Mesodermal cell (in vitro differentiated cells): ENCODE measurements at regions not wholly inside any gene's neighbourhood (a gene's known extent, or its start where the extent isn't known, plus 50 kb on each side); places are given as distances from the start of the nearest gene placed in this dataset.
"Not testable (repeated sequence)": the region's sequence is repeated elsewhere in the genome, so short reads cannot be mapped to it uniquely, and the experiment has no call there.

Source experiments
- H3K27ac ChIP-seq: 2 replicates; pipeline ENCODE4 v1.7.0; 2013; ENCODE audit warnings: mild to moderate bottlenecking, low read depth, low read length, moderate library complexity; ENCODE audit not compliant: severe bottlenecking
- H3K36me3 ChIP-seq: 2 replicates; pipeline ENCODE4 v1.7.1; 2013; ENCODE audit warnings: mild to moderate bottlenecking, low read length, moderate library complexity; ENCODE audit not compliant: control insufficient read depth, insufficient read depth
- H3K4me1 ChIP-seq: one replicate; pipeline ENCODE4 v1.7.1; 2013; ENCODE audit warnings: mild to moderate bottlenecking, low read length; ENCODE audit not compliant: insufficient read depth, control insufficient read depth, poor library complexity, severe bottlenecking
- H3K4me3 ChIP-seq: 2 replicates; pipeline ENCODE4 v1.7.0; 2013; ENCODE audit warnings: low read length, control low read depth, mild to moderate bottlenecking; ENCODE audit not compliant: insufficient read depth, poor library complexity, severe bottlenecking; ENCODE audit errors: extremely low read depth
- H3K9me3 ChIP-seq: 2 replicates; pipeline ENCODE4 v1.7.1; 2013; ENCODE audit warnings: mild to moderate bottlenecking, low read length, moderate library complexity; ENCODE audit not compliant: control insufficient read depth
- WGBS, 2 experiments: methylation state at CpG; one replicate each; pipeline ENCODE4 v1.1.5; 2013; ENCODE audit warnings: missing lambda C conversion rate in 2 of 2; ENCODE audit not compliant: insufficient coverage in 2 of 2; 5-methylcytosine and 5-hydroxymethylcytosine counted together

- WGBS, 2 experiments, result 100% methylated on average over 1 of the region's 4 CpGs; no CpG with 5 or more reads in 1 of the 2 experiments
These were observed 141.6 kb upstream of the MAN1A1 start for GRCh38 chr6:119491112-119491511.

DNA sequence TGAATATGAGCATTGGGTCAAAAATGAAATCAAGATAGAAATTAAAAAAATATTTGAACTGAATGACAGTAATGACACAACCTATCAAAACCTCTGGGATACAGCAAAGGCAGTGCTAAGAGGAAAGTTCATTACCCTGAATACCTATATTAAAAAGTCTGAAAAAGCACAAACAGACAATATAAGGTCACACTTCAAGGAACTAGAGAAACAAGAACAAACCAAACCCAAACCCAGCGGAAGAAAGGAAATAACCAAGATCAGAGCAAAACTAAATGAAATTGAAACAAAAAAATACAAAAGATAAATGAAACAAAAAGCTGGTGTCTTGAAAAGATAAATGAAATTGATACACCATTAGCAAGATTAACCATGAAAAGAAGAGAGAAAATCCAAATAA is 140.5 kb upstream of the MAN1A1 start:
- H3K27ac ChIP-seq, H3K9me3 ChIP-seq, H3K4me3 ChIP-seq, H3K36me3 ChIP-seq, H3K4me1 ChIP-seq: not testable (repeated sequence)
- WGBS, 2 experiments, result no CpG with 5 or more reads among the region's 1 CpG

More at GRCh38 chr6:119491112-119491511, 141.6 kb upstream of the MAN1A1 start:
- not testable (repeated sequence) for H3K36me3 ChIP-seq, H3K4me1 ChIP-seq, H3K9me3 ChIP-seq, H3K27ac ChIP-seq, H3K4me3 ChIP-seq

- Histone ChIP-seq H3K4me3 (no peak overlapping the region), H3K9me3 (no peaks in the 10 kb centered on the region), H3K27ac (no peak overlapping the region), H3K4me1 (no peaks in the 10 kb centered on the region), H3K36me3 (no peaks in the 10 kb centered on the region)
- 94% methylated on average over 3 of the region's 5 CpGs for WGBS, 2 experiments
These were observed 135.0 kb upstream of the MAN1A1 start for GRCh38 chr6:119484598-119484997.

- Histone ChIP-seq H3K27ac (no peak overlapping the region), H3K4me3 (no peak overlapping the region), H3K4me1 (no peaks in the 10 kb centered on the region), H3K9me3 (no peaks in the 10 kb centered on the region), H3K36me3 (no peaks in the 10 kb centered on the region)
These were observed 134.3 kb upstream of the MAN1A1 start for GRCh38 chr6:119483908-119484307.

- H3K9me3 ChIP-seq, result no peaks in the 10 kb centered on the region
- 80 to 100% methylated on average over 2 to 3 of the region's 4 CpGs for WGBS, 2 experiments
- no peaks in the 10 kb centered on the region for H3K36me3 ChIP-seq
- H3K4me3 ChIP-seq, result no peak overlapping the region
- no peaks in the 10 kb centered on the region for H3K4me1 ChIP-seq
- no peak overlapping the region for H3K27ac ChIP-seq
These were observed 133.3 kb upstream of the MAN1A1 start for GRCh38 chr6:119482850-119483285.

- H3K4me3 ChIP-seq, result no peak overlapping the region
- WGBS, 2 experiments, result 92% methylated on average over 1 of the region's 1 CpG; no CpG with 5 or more reads in 1 of the 2 experiments
- no peaks in the 10 kb centered on the region for H3K9me3 ChIP-seq
- no peaks in the 10 kb centered on the region for H3K36me3 ChIP-seq
- no peak overlapping the region for H3K27ac ChIP-seq
- H3K4me1 ChIP-seq, result no peaks in the 10 kb centered on the region
These were observed 132.4 kb upstream of the MAN1A1 start for GRCh38 chr6:119481976-119482375.

DNA sequence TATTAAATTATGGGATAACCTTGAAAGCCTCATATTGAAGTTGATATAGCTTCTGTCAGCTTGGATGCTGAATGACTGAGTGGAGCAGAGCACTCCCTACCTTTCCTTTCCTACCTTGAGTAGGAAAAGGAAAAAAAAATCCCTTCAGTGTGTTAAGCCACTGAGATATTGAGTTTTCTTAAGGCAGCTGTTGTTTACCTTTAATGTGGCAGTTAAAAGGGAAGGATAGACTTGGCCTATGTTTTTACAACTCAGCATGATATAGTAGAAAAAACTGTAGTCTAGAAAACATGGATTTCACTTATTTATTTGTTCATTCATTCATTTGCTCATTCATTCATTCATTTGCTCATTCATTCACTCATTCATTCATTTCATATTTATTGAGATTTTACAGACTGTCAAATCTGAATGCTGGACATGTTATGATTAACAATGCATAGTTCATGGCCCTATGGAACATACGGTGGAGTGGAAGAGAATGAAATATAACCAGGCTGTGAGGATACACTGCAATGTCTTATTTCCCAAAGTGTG is 131.5 kb upstream of the MAN1A1 start:
- Histone ChIP-seq H3K4me3 (no peak overlapping the region), H3K9me3 (no peaks in the 10 kb centered on the region), H3K4me1 (no peaks in the 10 kb centered on the region), H3K36me3 (no peaks in the 10 kb centered on the region), H3K27ac (no peak overlapping the region)
- WGBS, 2 experiments, result 86% methylated on average over 1 of the region's 1 CpG; no CpG with 5 or more reads in 1 of the 2 experiments

DNA sequence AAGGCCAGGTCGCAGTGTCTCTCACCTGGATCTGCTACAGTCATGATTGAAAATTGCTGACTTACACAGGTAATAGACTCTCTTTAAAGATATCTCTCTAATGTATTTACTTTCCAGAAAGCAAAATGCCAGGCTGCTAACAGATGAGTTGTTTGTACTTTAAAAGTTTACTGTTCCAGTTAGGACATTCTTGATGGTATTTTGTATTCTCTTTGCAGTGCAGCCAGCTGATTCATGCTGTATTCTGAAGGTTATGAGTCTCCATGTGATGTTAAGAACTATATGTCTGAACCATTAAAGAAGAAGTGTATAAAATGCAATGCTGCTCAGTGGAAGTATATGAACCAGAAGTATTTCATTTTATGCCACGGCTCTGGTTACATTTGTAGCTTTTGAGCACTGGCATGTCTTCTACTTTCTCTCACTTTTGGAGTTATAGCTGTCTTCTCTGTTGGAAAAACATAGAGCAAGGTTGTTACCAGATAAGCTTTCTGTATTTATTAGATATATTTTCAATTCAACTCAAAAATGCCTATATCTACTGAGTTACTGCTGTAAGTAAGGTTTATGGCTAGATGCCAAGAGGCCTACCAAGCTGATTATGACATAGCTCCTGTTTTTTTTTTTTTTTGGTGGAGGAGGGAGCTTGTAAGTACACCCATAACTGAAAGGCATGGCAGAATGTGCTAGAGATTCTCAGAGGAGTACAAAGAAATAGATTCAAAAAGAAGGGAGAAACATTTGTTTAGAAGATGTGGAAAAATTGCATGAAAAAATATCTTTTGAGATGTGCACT is 130.5 kb upstream of the MAN1A1 start:
- H3K9me3 ChIP-seq, result no peaks in the 10 kb centered on the region
- no peak overlapping the region for H3K4me3 ChIP-seq
- H3K4me1 ChIP-seq, result no peaks in the 10 kb centered on the region
- WGBS, 2 experiments, result 80% methylated on average over 1 of the region's 2 CpGs
- no peaks in the 10 kb centered on the region for H3K36me3 ChIP-seq
- H3K27ac ChIP-seq, result no peak overlapping the region

- 65 to 86% methylated on average over 3 of the region's 4 CpGs for WGBS, 2 experiments
- no peaks in the 10 kb centered on the region for H3K36me3 ChIP-seq
These were observed 127.0 kb upstream of the MAN1A1 start for GRCh38 chr6:119476554-119476953.

DNA sequence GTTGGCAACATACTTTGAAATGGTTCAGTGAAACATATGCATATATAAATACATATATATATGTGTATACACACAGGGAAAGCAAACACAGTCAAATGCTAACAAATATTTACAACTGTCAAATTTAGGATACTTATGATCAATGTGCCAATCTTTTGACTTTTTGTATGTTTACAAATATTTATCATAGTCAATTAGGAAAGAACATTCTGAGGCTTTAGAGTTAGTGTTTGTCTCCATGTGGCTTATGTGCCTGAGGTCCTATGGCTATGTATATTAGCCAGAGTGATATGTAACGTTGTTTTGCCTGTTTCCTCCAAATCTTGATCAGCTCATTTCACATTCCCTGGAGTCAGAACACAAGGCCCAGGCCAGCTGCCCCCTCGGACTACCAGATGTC is 126.5 kb upstream of the MAN1A1 start:
- Histone ChIP-seq H3K27ac (no peak overlapping the region), H3K4me1 (no peaks in the 10 kb centered on the region), H3K9me3 (no peaks in the 10 kb centered on the region), H3K36me3 (no peaks in the 10 kb centered on the region), H3K4me3 (no peak overlapping the region)
- 83 to 100% methylated on average over 1 to 2 of the region's 2 CpGs for WGBS, 2 experiments

More at GRCh38 chr6:119476554-119476953, 127.0 kb upstream of the MAN1A1 start:
- H3K27ac ChIP-seq, result no peak overlapping the region
- no peaks in the 10 kb centered on the region for H3K4me1 ChIP-seq
- no peaks in the 10 kb centered on the region for H3K9me3 ChIP-seq
- no peak overlapping the region for H3K4me3 ChIP-seq

DNA sequence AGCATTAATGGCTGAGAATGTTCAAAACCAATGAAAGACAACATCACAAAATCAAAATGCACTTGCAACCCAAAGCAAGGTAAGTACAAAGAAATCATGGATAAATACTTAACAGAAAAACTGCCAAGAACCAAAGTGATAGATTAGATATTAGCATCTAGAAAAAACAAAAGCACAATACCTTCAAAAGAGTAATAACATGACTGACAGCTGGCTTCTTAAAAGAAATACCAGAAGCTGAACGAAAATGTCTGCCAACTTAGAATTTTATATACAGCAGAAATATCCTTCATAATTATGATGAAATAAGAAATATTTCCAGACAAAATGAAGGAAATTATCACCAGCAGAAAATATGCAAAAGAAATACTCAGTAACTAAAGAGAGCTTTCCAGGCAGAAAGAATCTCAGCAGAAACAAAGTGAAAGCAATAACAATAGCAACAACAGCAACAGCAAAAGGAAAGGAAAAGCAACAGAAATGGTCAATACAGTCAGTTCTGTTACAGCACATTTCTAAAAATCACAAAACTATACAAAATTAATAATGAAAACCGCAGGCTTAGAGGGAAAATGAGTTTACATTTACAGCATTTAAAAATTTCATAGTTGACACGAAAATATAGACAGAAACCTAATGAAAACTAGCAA is 121.5 kb upstream of the MAN1A1 start:
- Histone ChIP-seq H3K36me3 (no peaks in the 10 kb centered on the region), H3K4me1 (no peaks in the 10 kb centered on the region), H3K27ac (no peak overlapping the region), H3K9me3 (no peaks in the 10 kb centered on the region), H3K4me3 (no peak overlapping the region)
- WGBS, 2 experiments, result no CpG with 5 or more reads among the region's 3 CpGs
